ENCODE measurements at regions not wholly inside any gene's neighbourhood (a gene's known extent, or its start where the extent isn't known, plus 50 kb on each side); places are given as distances from the start of the nearest gene placed in this dataset.

GRCh38 chr7:13708670-13709069 is 280.8 kb downstream of the ETV1 start (continued):
- no peak for TF ChIP-seq TAF1 (IDR thresholded peaks at IDR 0.05; ENCODE audit: borderline replicate concordance, low read depth, low read length)

GRCh38 chr7:13713092-13713491 is 276.4 kb downstream of the ETV1 start:
- no peaks in the 10 kb centered on the region for H3K79me2 ChIP-seq (ENCODE audit: control insufficient read depth, insufficient read depth, low read length)
- POLR2A ChIA-PET = no interaction called here

GRCh38 chr7:13715534-13715933 is 273.9 kb downstream of the ETV1 start:
- no peaks in the 10 kb centered on the region for H3K79me2 ChIP-seq (ENCODE audit: control insufficient read depth, insufficient read depth, low read length)
- no peak for ATAC-seq
- H3K36me3 ChIP-seq (ENCODE audit: control insufficient read depth in 2 of 2, insufficient read depth in 2 of 2, low read length in 1 of 2) = no peaks in the 10 kb centered on the region
- H2AFZ ChIP-seq (ENCODE audit: control insufficient read depth, low read depth, low read length) = no peak overlapping the region
- no peaks in the 10 kb centered on the region for H4K20me1 ChIP-seq (ENCODE audit: control insufficient read depth, insufficient read depth)
- H3K4me1 ChIP-seq (ENCODE audit: control insufficient read depth, insufficient read depth, low read length) = no peaks in the 10 kb centered on the region
- no peaks in the 10 kb centered on the region for H3K9me3 ChIP-seq (replicated peaks; ENCODE audit: control insufficient read depth, insufficient read depth, low read length)
- no peak overlapping the region for H3K4me2 ChIP-seq (ENCODE audit: control insufficient read depth, insufficient read depth)
- intact Hi-C loops (cut with micrococcal nuclease; ENCODE audit: unreplicated experiment) = no loop called here
- FAIRE-seq = no peak
- SMC1A ChIA-PET (ENCODE audit: uncharacterized antibody, unreplicated experiment) = interaction anchor here (1.0 to 1.3 kb wide), 2 partner anchors 9 to 127 kb away, joined by 3 to 4 read pairs; no protein-coding TSS in a partner anchor
- POLR2A ChIA-PET = no interaction called here
- TF ChIP-seq IRF3 (IDR thresholded peaks at IDR 0.05) = no peak
- in situ Hi-C loops (cut with MboI) = no loop called here
- no TSS peak for BruUV-seq (replicated peaks)
- RAD21 ChIA-PET (ENCODE audit: unreplicated experiment) = no interaction called here
- WGBS (ENCODE audit: insufficient coverage, insufficient replicate concordance, low lambda C conversion rate, missing lambda C conversion rate) = 0% methylated on average over 1 of the region's 1 CpG
- H3K27ac ChIP-seq (ENCODE audit: control insufficient read depth, insufficient read depth) = no peak overlapping the region
- H3K4me3 ChIP-seq = no peak overlapping the region
- H3K27me3 ChIP-seq (replicated peaks in 1 of 2; ENCODE audit: control insufficient read depth in 2 of 2, insufficient read depth in 2 of 2, low read length in 1 of 2) = no peaks in the 10 kb centered on the region
- CTCF ChIA-PET = no interaction called here
- H3K9ac ChIP-seq (ENCODE audit: control insufficient read depth, insufficient read depth, low read length) = no peak overlapping the region
- no peak for DNase-seq (ENCODE audit: low read depth, low spot score)

More at GRCh38 chr7:13713092-13713491, 276.4 kb downstream of the ETV1 start:
- ATAC-seq (no peak), FAIRE-seq (no peak), DNase-seq (ENCODE audit: low read depth, low spot score) (no peak)
- no peak overlapping the region for H3K27ac ChIP-seq (ENCODE audit: control insufficient read depth, insufficient read depth)
- no peaks in the 10 kb centered on the region for H3K9me3 ChIP-seq (replicated peaks; ENCODE audit: control insufficient read depth, insufficient read depth, low read length)
- no peak overlapping the region for H3K4me3 ChIP-seq
- H3K36me3 ChIP-seq (ENCODE audit: control insufficient read depth in 2 of 2, insufficient read depth in 2 of 2, low read length in 1 of 2) = no peaks in the 10 kb centered on the region
- H3K9ac ChIP-seq (ENCODE audit: control insufficient read depth, insufficient read depth, low read length) = no peak overlapping the region
- intact Hi-C loops (cut with micrococcal nuclease; ENCODE audit: unreplicated experiment) (no loop called here), in situ Hi-C loops (cut with MboI) (no loop called here)
- TF ChIP-seq POLR2AphosphoS2 (IDR thresholded peaks at IDR 0.05; ENCODE audit: low read depth, low read length) = no peak
- TF ChIP-seq CHD2 (IDR thresholded peaks at IDR 0.05; ENCODE audit: borderline replicate concordance, low read depth, low read length) = no peak
- no peak for TF ChIP-seq ATF3 (IDR thresholded peaks at IDR 0.05; ENCODE audit: borderline replicate concordance, extremely low read depth, low read depth, low read length)
- TF ChIP-seq ETV6 (conservative IDR thresholded peaks at IDR 0.05 in 1 of 2, IDR thresholded peaks at IDR 0.05 in 1 of 2; ENCODE audit: borderline replicate concordance in 1 of 2, low read depth in 1 of 2) = no peak
- TF ChIP-seq HDAC6 (IDR thresholded peaks at IDR 0.05; ENCODE audit: unreplicated experiment) = no peak
- TF ChIP-seq SIX5 (IDR thresholded peaks at IDR 0.05; ENCODE audit: low read depth, low read length, severe bottlenecking) = no peak
- no peak for TF ChIP-seq SMARCA5 (IDR thresholded peaks at IDR 0.05)
- TF ChIP-seq NFIC (IDR thresholded peaks at IDR 0.05; ENCODE audit: low read depth, low read length) = no peak
- TF ChIP-seq RUNX3 (IDR thresholded peaks at IDR 0.05; ENCODE audit: low read length) = no peak
- TF ChIP-seq WRNIP1 (IDR thresholded peaks at IDR 0.05; ENCODE audit: borderline replicate concordance, low read depth, low read length) = no peak
- RAD21 ChIA-PET (ENCODE audit: unreplicated experiment) = no interaction called here
- BruUV-seq (replicated peaks) = no TSS peak
- no peaks in the 10 kb centered on the region for H3K4me1 ChIP-seq (ENCODE audit: control insufficient read depth, insufficient read depth, low read length)
- SMC1A ChIA-PET (ENCODE audit: uncharacterized antibody, unreplicated experiment) = no interaction called here
- H3K4me2 ChIP-seq (ENCODE audit: control insufficient read depth, insufficient read depth) = no peak overlapping the region
- CTCF ChIA-PET = no interaction called here
- H4K20me1 ChIP-seq (ENCODE audit: control insufficient read depth, insufficient read depth) = no peaks in the 10 kb centered on the region
- no peaks in the 10 kb centered on the region for H3K27me3 ChIP-seq (replicated peaks in 1 of 2; ENCODE audit: control insufficient read depth in 2 of 2, insufficient read depth in 2 of 2, low read length in 1 of 2)
- H2AFZ ChIP-seq (ENCODE audit: control insufficient read depth, low read depth, low read length) = no peak overlapping the region

Measured in GM12878 (cell line).